GM23248 (cell line): ENCODE measurements at regions not wholly inside any gene's neighbourhood (a gene's known extent, or its start where the extent isn't known, plus 50 kb on each side); places are given as distances from the start of the nearest gene placed in this dataset.

Experiments used
- EZH2 ChIP-seq: fragments of 200-600 bp; sonication (generic); IDR thresholded peaks from 2 replicates; pipeline ENCODE4 v1.6.1; 2018; ENCODE audit warnings: antibody characterized with exemption, mild to moderate bottlenecking; ENCODE audit not compliant: insufficient read depth, poor library complexity, severe bottlenecking
- EZH2phosphoT487 ChIP-seq: fragments of 200-600 bp; sonication (generic); IDR thresholded peaks from 2 replicates; pipeline ENCODE4 v1.6.1; 2018; ENCODE audit warnings: antibody characterized with exemption, moderate library complexity, mild to moderate bottlenecking, low read depth; ENCODE audit not compliant: insufficient read depth

GRCh38 chr6:112640891-112641290 is 293.8 kb downstream of the RFPL4B start:
- TF ChIP-seq EZH2: no peak
- TF ChIP-seq EZH2phosphoT487: no peak
